PC-3 (cell line): ENCODE measurements at regions not wholly inside any gene's neighbourhood (a gene's known extent, or its start where the extent isn't known, plus 50 kb on each side); places are given as distances from the start of the nearest gene placed in this dataset.
"Not testable (repeated sequence)": the region's sequence is repeated elsewhere in the genome, so short reads cannot be mapped to it uniquely, and the experiment has no call there.

Source experiments
- ATAC-seq: fragments of 200-7000 bp; cut with Tn5 transposase; 2 replicates; pipeline ENCODE4 v1.9.1; 2020; ENCODE audit warnings: mild to moderate bottlenecking, moderate library complexity
- BruUV-seq: library from RNA; stranded (reverse); fragments of 400-500 nt; replicated peaks from 2 replicates; lab custom pipeline; 2021; lab: Mats Ljungman, UMichigan
- CTCF ChIA-PET: fragments of 300-600 bp; sonication (Branson Sonifier 250); formaldehyde crosslinking; loops from one replicate; lab custom pipeline; 2022; ENCODE audit warnings: antibody characterized with exemption; lab: Charles Lee
- POLR2A ChIA-PET: fragments of 300-600 bp; sonication (Branson Sonifier 250); formaldehyde crosslinking; loops from one replicate; lab custom pipeline; 2022; ENCODE audit warnings: antibody characterized with exemption; ENCODE audit not compliant: unreplicated experiment; lab: Charles Lee
- DNase-seq: peaks from one replicate; pipeline ENCODE4 v3.0.0-alpha.2; 2015
- H2AFZ ChIP-seq: fragments of 300-600 bp; sonication (generic); 2 replicates; pipeline ENCODE4 v1.6.0; 2016; ENCODE audit warnings: antibody characterized with exemption, low read length
- H3F3A ChIP-seq: fragments of 300-600 bp; sonication (generic); one replicate; pipeline ENCODE4 v1.6.0; 2017; ENCODE audit warnings: antibody characterized with exemption, low read length, control low read depth, mild to moderate bottlenecking; ENCODE audit not compliant: unreplicated experiment
- H3K27ac ChIP-seq: fragments of 300-600 bp; sonication (generic); 2 replicates; pipeline ENCODE4 v1.5.1; 2016; ENCODE audit warnings: mild to moderate bottlenecking, low read length
- H3K27me3 ChIP-seq: fragments of 300-600 bp; sonication (generic); 2 replicates; pipeline ENCODE4 v1.6.1; 2016; ENCODE audit warnings: low read length, mixed read lengths
- H3K36me3 ChIP-seq: fragments of 300-600 bp; sonication (generic); 2 replicates; pipeline ENCODE4 v1.6.1; 2016; ENCODE audit warnings: low read depth, mixed run types, low read length, mixed read lengths
- H3K4me1 ChIP-seq: fragments of 300-600 bp; sonication (generic); 2 replicates; pipeline ENCODE4 v1.5.1; 2016; ENCODE audit warnings: low read length; ENCODE audit not compliant: insufficient read depth
- H3K4me2 ChIP-seq: fragments of 300-600 bp; sonication (generic); 2 replicates; pipeline ENCODE4 v1.6.0; 2016; ENCODE audit warnings: low read length
- H3K4me3 ChIP-seq: fragments of 300-600 bp; sonication (generic); 2 replicates; pipeline ENCODE4 v1.5.1; 2016; ENCODE audit warnings: mild to moderate bottlenecking, low read length, mixed read lengths
- H3K79me2 ChIP-seq: fragments of 300-600 bp; sonication (generic); 2 replicates; pipeline ENCODE4 v1.6.1; 2017; ENCODE audit warnings: low read length, mixed read lengths
- H3K9ac ChIP-seq: fragments of 300-600 bp; sonication (generic); 2 replicates; pipeline ENCODE4 v1.6.0; 2016; ENCODE audit warnings: mild to moderate bottlenecking, low read length
- H3K9me2 ChIP-seq: fragments of 300-600 bp; sonication (generic); replicated peaks from 2 replicates; pipeline ENCODE4 v1.6.1; 2016; ENCODE audit warnings: mixed run types, low read length, mixed read lengths
- H3K9me3 ChIP-seq: fragments of 300-600 bp; sonication (generic); 2 replicates; pipeline ENCODE4 v1.6.1; 2016; ENCODE audit warnings: low read length, mixed read lengths
- H4K20me1 ChIP-seq: fragments of 300-600 bp; sonication (generic); 2 replicates; pipeline ENCODE4 v1.6.1; 2016; ENCODE audit warnings: low read length, mixed read lengths
- intact Hi-C: fragments of 100-400 bp; cut with micrococcal nuclease; formaldehyde crosslinking; loops from 2 replicates; pipeline ENCODE4 v1.9.0; 2023

- H3K27me3 ChIP-seq, H3K9me2 ChIP-seq, H3K36me3 ChIP-seq, H3K79me2 ChIP-seq, H4K20me1 ChIP-seq, CTCF ChIA-PET, ATAC-seq, intact Hi-C loops, H3K27ac ChIP-seq, H3K4me1 ChIP-seq, H3K4me2 ChIP-seq, H3K4me3 ChIP-seq, DNase-seq, H2AFZ ChIP-seq, H3K9me3 ChIP-seq, BruUV-seq, POLR2A ChIA-PET, H3F3A ChIP-seq, H3K9ac ChIP-seq: not testable (repeated sequence)
Observed at GRCh38 chr21:5117135-5117534, 5404.2 kb upstream of the TPTE start.

- H3K9ac ChIP-seq, H3K9me2 ChIP-seq, H3K4me3 ChIP-seq, H3K27me3 ChIP-seq, H3K9me3 ChIP-seq, H3K36me3 ChIP-seq, H3K4me1 ChIP-seq, intact Hi-C loops, POLR2A ChIA-PET, H3K4me2 ChIP-seq, H3K27ac ChIP-seq, CTCF ChIA-PET, BruUV-seq, H4K20me1 ChIP-seq, H2AFZ ChIP-seq, DNase-seq, H3K79me2 ChIP-seq, H3F3A ChIP-seq: not testable (repeated sequence)
- 0 out of 2 replicates have a peak, but pooled peaks have one; percentile 6 for ATAC-seq
Observed at GRCh38 chr21:5117666-5118295, 5403.6 kb upstream of the TPTE start.

GRCh38 chr21:5118296-5118679, 5403.1 kb upstream of the TPTE start:
- ATAC-seq, CTCF ChIA-PET: not testable (repeated sequence)

GRCh38 chr21:5119179-5119578, 5402.2 kb upstream of the TPTE start:
- H3K27ac ChIP-seq, H3K4me2 ChIP-seq, BruUV-seq, ATAC-seq, H4K20me1 ChIP-seq, H3K9ac ChIP-seq, H3F3A ChIP-seq, H3K36me3 ChIP-seq, H3K4me3 ChIP-seq, H3K9me2 ChIP-seq, H3K4me1 ChIP-seq, H2AFZ ChIP-seq, H3K27me3 ChIP-seq, CTCF ChIA-PET, intact Hi-C loops, H3K9me3 ChIP-seq, H3K79me2 ChIP-seq, DNase-seq, POLR2A ChIA-PET: not testable (repeated sequence)

More at GRCh38 chr21:5118296-5118679, 5403.1 kb upstream of the TPTE start:
- H3K9me2 ChIP-seq, DNase-seq, intact Hi-C loops, H3F3A ChIP-seq, POLR2A ChIA-PET, H3K9me3 ChIP-seq, H3K4me1 ChIP-seq, H3K36me3 ChIP-seq, H3K27me3 ChIP-seq, H3K79me2 ChIP-seq, H3K27ac ChIP-seq, H3K4me3 ChIP-seq, H4K20me1 ChIP-seq, BruUV-seq, H3K4me2 ChIP-seq, H2AFZ ChIP-seq, H3K9ac ChIP-seq: not testable (repeated sequence)

- ATAC-seq, H3K9ac ChIP-seq, H3K36me3 ChIP-seq, H3K9me2 ChIP-seq, H3K27ac ChIP-seq, H3K9me3 ChIP-seq, H3K4me1 ChIP-seq, H3K4me2 ChIP-seq, H3F3A ChIP-seq, H3K79me2 ChIP-seq, H2AFZ ChIP-seq, BruUV-seq, intact Hi-C loops, H4K20me1 ChIP-seq, H3K4me3 ChIP-seq, H3K27me3 ChIP-seq, DNase-seq, POLR2A ChIA-PET, CTCF ChIA-PET: not testable (repeated sequence)
Observed at GRCh38 chr21:5121399-5121798, 5400.0 kb upstream of the TPTE start.

- H3K9me2 ChIP-seq, H4K20me1 ChIP-seq, H3K4me1 ChIP-seq, POLR2A ChIA-PET, CTCF ChIA-PET, H3K79me2 ChIP-seq, H3K9me3 ChIP-seq, H3K4me3 ChIP-seq, intact Hi-C loops, H3F3A ChIP-seq, H3K27ac ChIP-seq, BruUV-seq, H3K4me2 ChIP-seq, H3K27me3 ChIP-seq, H3K9ac ChIP-seq, H2AFZ ChIP-seq, H3K36me3 ChIP-seq, ATAC-seq, DNase-seq: not testable (repeated sequence)
Observed at GRCh38 chr21:5121849-5122248, 5399.5 kb upstream of the TPTE start.
